Heart left ventricle (tissue), 16 donors: ENCODE measurements at regions not wholly inside any gene's neighbourhood (a gene's known extent, or its start where the extent isn't known, plus 50 kb on each side); places are given as distances from the start of the nearest gene placed in this dataset.

Experiments
- ATAC-seq, 4 donors: fragments of 200-7000 bp; cut with Tn5 transposase; one replicate each; pipeline ENCODE4 v1.9.1; 2020 to 2022; ENCODE audit warnings: moderate library complexity in 4 of 4, mild to moderate bottlenecking in 3 of 4, moderate number of reproducible peaks in 1 of 4
- DNase-seq, 5 donors: peaks; one replicate each; pipeline ENCODE4 v3.0.0-alpha.2; 2020
- H3K27ac ChIP-seq, 12 donors: fragments of 200-600 bp; sonication (generic) in 4 of 12; one replicate each; pipeline versions ENCODE4 v1.5.0 to v1.8.0; 2016 to 2022; ENCODE audit warnings: mild to moderate bottlenecking in 2 of 12
- H3K27me3 ChIP-seq, 9 donors: fragments of 200-600 bp; sonication (generic) in 2 of 9; one replicate each; pipeline versions ENCODE4 v1.5.1 to v1.8.0; 2016 to 2022; ENCODE audit warnings: mild to moderate bottlenecking in 3 of 9
- H3K36me3 ChIP-seq, 9 donors: fragments of 200-600 bp; sonication (generic) in 2 of 9; one replicate each; pipeline versions ENCODE4 v1.5.0 to v1.8.0; 2018 to 2022; ENCODE audit warnings: mild to moderate bottlenecking in 2 of 9
- H3K4me1 ChIP-seq, 12 donors: fragments of 200-600 bp; sonication (generic) in 4 of 12; one replicate each; pipeline versions ENCODE4 v1.5.0 to v1.8.0; 2016 to 2022; ENCODE audit warnings: mild to moderate bottlenecking in 3 of 12
- H3K4me3 ChIP-seq, 12 donors: fragments of 200-600 bp; sonication (generic) in 4 of 12; one replicate each; pipeline versions ENCODE4 v1.5.0 to v1.8.0; 2017 to 2022; ENCODE audit warnings: mild to moderate bottlenecking in 9 of 12, moderate library complexity in 4 of 12
- H3K9me3 ChIP-seq, 12 donors: fragments of 200-600 bp; sonication (generic) in 4 of 12; one replicate each; pipeline versions ENCODE4 v1.5.0 to v1.8.0; 2016 to 2022; ENCODE audit warnings: mild to moderate bottlenecking in 1 of 12
- CTCF ChIP-seq, 12 donors: fragments of 200-600 bp; sonication (generic) in 4 of 12; IDR thresholded peaks; one replicate each; pipeline versions ENCODE4 v1.5.0 to v1.8.0; 2018 to 2022; ENCODE audit warnings: antibody characterized with exemption in 12 of 12, mild to moderate bottlenecking in 5 of 12
- POLR2A ChIP-seq, 2 donors: fragments of 450-650 bp; IDR thresholded peaks; one replicate each; pipeline ENCODE4 v1.6.1; 2017; ENCODE audit warnings: antibody characterized with exemption in 2 of 2, mild to moderate bottlenecking in 2 of 2, moderate library complexity in 2 of 2
- WGBS, 4 donors: extraction: QIAGEN DNeasy Blood & Tissue Kit in 2 of 4; methylation state at CpG; one replicate each; pipeline versions ENCODE4 v1.1.5 to v1.1.7; 2013 to 2018; 5-methylcytosine and 5-hydroxymethylcytosine counted together
- intact Hi-C, 10 donors: fragments of 100-400 bp; cut with DNase I; formaldehyde crosslinking; loops; one replicate each; pipeline versions ENCODE4 v1.11.1 to v1.14.2; 2022
- donor health status: ischemic (EF 13 %, LVEDD 7.1; RV severe dilation, severe dysfunction).
- donor health status: healthy with polysubstance abuse.
- donor health status: DM: no; HTN: yes; CAD: no.
- donor health status: DM: no; HTN: no; CAD: no.
- donor health status: ischemic (EF 25% LVEDD 6.9; RV normal size, moderate dysfunction).
- donor health status: ischemic (EF 25% LVEDD 5.7; RV mildly dilated, moderate dysfunction).
- donor health status: healthy.
- donor health status: DM: yes; HTN: yes; CAD: no.
- donor health status: ischemic (EF 35%, LVEDD 5.7; RV mildly dilated, moderate dysfunction).
- donor health status: nonischemic (EF 11% LVEDD 7.7; RV severe dilation, severe dysfunction).
- donor health status: DM: yes; HTN: yes; CAD: no.
- donor health status: PGD.
- donor health status: ischemic (EF 29% LVEDD 5.4; RV normal size, mild dysfunction).
- donor health status: nonischemic (EF 23%, LVEDD 6.1; RV moderate dilation, normal function).

DNA sequence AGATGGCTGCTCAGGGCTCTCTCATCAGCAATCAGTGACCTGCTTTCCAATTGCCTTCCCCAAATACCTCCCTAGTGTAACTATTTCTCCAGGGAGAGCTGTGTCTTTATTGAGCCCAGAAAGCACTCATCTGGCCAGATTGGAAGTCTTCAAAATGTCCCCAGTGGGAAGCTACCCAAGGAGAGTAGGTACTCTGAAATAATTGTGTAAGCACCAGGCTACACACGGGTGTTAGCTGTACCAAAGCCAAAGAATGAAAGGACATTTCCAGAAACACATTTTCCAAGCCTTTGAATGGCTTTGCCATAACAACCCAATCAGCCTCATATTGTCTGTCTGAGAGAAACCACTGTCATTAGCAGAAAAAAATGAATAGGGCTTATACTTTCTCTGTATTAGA lies 318.8 kb downstream of the FAM170A start:
- Histone ChIP-seq H3K4me1 (no peaks in the 10 kb centered on the region), H3K27me3 (no peaks in the 10 kb centered on the region), H3K9me3 (no peaks in the 10 kb centered on the region), H3K36me3 (no peaks in the 10 kb centered on the region), H3K4me3 (no peak overlapping the region), H3K27ac (no peak overlapping the region)
- intact Hi-C loops, result loop anchor here in 6 of 10 donors (5.0 to 10.0 kb wide), 5 partner anchors 377 to 857 kb away; no protein-coding TSS in a partner anchor
- no peak for TF ChIP-seq CTCF (IDR thresholded peaks at IDR 0.05)
- TF ChIP-seq POLR2A (IDR thresholded peaks at IDR 0.05), result no peak
- 69 to 72% (median 70%) methylated on average over 1 of the region's 1 CpG for WGBS, 4 donors
- DNase-seq, result no peak
- no peak for ATAC-seq

GRCh38 chr5:119949426-119949999 lies 320.2 kb downstream of the FAM170A start:
- ATAC-seq, result no peak
- intact Hi-C loops, result loop anchor here in 6 of 10 donors (5.0 to 10.0 kb wide), 5 partner anchors 375 to 855 kb away; no protein-coding TSS in a partner anchor
- Histone ChIP-seq H3K27me3 (no peaks in the 10 kb centered on the region), H3K9me3 (no peaks in the 10 kb centered on the region), H3K27ac (no peak overlapping the region), H3K36me3 (no peaks in the 10 kb centered on the region), H3K4me3 (no peak overlapping the region), H3K4me1 (no peaks in the 10 kb centered on the region)
- WGBS, 4 donors, result 73 to 95% (median 90%) methylated on average over 1 of the region's 1 CpG
- no peak for DNase-seq
- TF ChIP-seq POLR2A (IDR thresholded peaks at IDR 0.05) (no peak), CTCF (IDR thresholded peaks at IDR 0.05) (no peak)

DNA sequence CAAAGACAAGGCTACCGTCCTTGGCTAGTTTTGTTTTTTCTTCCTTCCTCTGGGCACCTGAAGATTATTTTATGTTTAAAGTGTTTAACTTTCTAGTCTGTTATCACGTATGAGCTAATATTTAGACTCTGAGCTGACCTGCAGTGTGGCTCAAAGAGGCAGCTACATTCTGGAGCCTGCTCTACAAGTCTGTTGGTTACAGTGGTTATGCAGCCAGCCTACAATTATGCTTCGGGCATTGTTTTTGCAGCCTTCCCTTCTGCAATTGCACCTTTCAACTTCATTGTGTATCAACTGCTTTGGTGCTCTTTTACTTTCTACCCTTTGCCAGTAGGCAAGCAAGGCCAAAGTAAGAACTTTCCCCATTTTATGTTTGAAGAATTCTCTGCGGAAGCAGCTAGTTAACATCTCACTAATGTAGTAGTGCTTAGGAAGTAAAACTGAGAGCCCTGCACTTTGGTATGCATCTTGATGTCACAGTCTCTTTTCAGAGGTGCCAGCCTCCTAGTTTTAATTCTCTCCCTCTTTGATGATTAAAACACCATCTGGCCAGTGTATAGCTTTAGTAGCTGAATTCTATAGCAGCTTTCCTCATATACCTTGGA lies 322.1 kb downstream of the FAM170A start:
- ATAC-seq (no peak), DNase-seq (no peak)
- WGBS, 4 donors, result 52 to 65% (median 56%) methylated on average over 4 of the region's 4 CpGs
- no peaks in the 10 kb centered on the region for H3K4me1 ChIP-seq
- peaks cover 0 to 8% (median 0%) of the 10 kb centered on the region in 12 donors for H3K9me3 ChIP-seq
- no peaks in the 10 kb centered on the region for H3K36me3 ChIP-seq
- no peak overlapping the region for H3K27ac ChIP-seq
- intact Hi-C loops, result no loop called here
- no peaks in the 10 kb centered on the region for H3K27me3 ChIP-seq
- TF ChIP-seq POLR2A (IDR thresholded peaks at IDR 0.05) (no peak), CTCF (IDR thresholded peaks at IDR 0.05) (no peak)
- no peak overlapping the region for H3K4me3 ChIP-seq

GRCh38 chr5:119953474-119953873 lies 324.1 kb downstream of the FAM170A start:
- TF ChIP-seq CTCF (IDR thresholded peaks at IDR 0.05) (no peak), POLR2A (IDR thresholded peaks at IDR 0.05) (no peak)
- Histone ChIP-seq H3K4me3 (no peak overlapping the region), H3K4me1 (no peaks in the 10 kb centered on the region), H3K27ac (no peak overlapping the region), H3K27me3 (no peaks in the 10 kb centered on the region), H3K36me3 (no peaks in the 10 kb centered on the region), H3K9me3 (peaks cover 0 to 8% (median 0%) of the 10 kb centered on the region in 12 donors)
- no peak for DNase-seq
- intact Hi-C loops, result no loop called here
- ATAC-seq, result no peak
- 0 to 86% (median 42%) methylated on average over 1 of the region's 1 CpG for WGBS, 4 donors
